GM18870 (cell line): ENCODE measurements at regions not wholly inside any gene's neighbourhood (a gene's known extent, or its start where the extent isn't known, plus 50 kb on each side); places are given as distances from the start of the nearest gene placed in this dataset.

Experiments used
- ATAC-seq: cut with Tn5 transposase; IDR thresholded peaks from one replicate; pipeline ENCODE4 v1.9.1; 2021; ENCODE audit warnings: moderate library complexity; ENCODE audit not compliant: unreplicated experiment

DNA sequence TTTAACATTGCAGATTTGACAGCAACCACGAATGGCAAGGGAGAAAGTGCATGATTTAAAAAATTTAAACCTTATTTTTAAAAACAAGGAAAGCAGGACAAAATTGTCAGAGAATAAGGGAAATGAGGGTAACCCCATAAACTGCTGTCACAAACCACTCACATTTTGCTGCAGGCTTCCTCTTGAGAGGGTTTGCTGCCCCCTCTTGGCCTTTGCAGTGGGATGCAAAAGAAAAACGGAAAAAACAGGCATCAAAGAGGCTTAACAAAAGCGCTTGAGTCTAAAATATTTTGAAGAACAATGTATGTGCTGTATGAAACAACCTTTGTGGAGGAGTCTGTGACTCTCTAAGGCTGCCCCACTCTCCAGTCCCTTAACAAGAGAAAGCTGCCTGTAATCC is 91.6 kb downstream of the TMX3 start:
- no peak for ATAC-seq

DNA sequence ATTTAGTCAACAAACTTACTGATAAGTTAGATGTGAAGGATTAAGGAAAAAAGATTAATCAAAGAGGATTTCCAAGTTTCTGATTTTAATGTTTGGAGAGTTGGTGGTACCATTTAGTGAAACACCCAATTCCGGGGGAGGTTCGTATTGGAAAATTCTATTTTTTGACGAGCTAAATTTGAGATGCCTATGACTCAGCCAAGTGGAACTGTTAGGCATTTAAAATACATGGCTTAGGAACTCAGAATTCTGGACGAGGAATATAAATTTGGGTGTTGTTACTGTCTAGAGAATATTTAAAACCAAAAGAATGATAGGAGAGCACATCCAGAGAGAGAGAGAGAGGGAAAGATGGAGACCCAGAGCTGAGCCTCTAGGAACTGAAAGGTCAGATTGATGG is 103.6 kb downstream of the TMX3 start:
- no peak for ATAC-seq

DNA sequence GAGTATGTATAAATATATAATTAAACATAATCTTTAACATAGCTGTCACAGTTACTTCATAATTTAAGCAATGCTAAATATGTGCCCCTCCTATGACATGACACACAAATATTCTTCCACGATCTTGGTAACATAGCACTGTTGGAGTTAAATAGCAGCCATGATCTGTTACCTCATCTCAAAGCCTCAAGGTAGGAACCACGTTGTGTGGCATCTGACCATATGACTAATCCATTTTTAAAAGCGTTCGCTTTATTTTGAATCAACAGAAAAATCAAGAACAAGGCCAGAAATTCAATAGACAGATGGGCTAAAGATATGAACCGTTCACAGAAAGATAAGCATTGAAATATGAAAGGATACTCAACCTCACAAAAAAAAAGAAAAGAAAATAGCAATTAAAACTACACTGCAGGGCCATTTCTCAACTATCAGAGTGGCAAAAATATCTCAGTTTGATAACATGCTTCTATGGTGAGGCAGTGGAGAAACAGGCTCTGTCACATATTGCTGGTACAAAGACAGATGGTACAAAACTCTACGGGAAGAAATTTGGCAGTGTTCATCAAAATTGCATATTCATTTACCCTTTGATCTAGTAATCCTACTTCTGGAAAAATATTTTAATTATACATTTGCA is 105.9 kb downstream of the TMX3 start:
- no peak for ATAC-seq

DNA sequence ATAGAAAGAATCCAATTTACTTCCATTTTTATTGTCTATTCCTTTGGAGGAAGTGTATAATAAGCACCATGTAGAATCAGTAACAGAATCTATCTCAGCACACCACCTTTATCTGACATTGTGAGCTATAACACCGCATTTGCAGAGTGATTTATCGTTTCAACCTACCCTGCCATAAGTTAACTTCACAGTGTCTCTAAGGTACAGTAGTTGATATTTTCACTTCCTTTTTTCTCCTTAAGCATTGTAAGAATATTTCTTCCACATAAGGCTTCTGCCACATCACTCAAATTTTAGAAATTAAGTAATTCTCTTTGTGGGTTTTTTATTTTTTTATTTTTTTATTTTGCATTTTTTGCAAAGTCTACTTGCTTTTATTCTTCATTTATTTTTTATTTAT is 107.1 kb downstream of the TMX3 start:
- ATAC-seq: no peak

DNA sequence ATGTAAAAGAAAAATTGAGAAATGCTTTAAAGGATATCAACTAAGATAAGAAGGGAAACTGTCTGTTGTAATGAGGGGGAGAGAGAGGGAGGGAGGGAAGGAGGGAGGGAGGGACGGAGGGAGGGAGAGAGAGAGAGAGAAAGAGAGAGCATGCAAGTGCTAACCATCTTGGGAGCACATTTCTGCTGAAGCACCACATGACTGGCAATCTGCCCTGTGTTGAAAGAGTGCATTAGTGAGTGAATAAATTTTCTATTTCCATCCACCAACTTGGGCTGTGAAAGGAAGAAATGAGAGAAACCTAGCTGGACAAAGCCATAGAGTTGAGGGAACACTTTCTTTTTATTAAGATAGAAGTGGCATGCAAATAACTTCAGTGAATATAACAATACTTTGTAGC is 110.7 kb downstream of the TMX3 start:
- ATAC-seq: no peak

DNA sequence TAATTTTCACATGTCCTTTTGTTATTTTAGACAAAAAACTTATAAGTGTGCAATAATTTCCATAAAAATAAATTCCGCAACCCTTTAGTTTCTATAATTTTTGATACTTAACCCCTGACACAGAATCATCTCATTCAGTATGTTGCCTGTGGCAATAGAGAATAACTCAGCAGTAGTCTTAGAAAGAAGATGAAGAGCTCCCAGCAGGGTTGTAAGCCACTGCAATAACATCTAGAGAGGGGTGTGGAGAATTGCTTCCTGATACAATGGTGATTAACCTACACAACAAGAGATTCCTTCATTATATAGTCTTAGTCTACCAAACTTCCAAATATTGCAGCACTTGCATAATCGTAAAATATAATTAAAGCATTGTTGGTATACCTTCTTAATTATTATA is 118.9 kb downstream of the TMX3 start:
- no peak for ATAC-seq

DNA sequence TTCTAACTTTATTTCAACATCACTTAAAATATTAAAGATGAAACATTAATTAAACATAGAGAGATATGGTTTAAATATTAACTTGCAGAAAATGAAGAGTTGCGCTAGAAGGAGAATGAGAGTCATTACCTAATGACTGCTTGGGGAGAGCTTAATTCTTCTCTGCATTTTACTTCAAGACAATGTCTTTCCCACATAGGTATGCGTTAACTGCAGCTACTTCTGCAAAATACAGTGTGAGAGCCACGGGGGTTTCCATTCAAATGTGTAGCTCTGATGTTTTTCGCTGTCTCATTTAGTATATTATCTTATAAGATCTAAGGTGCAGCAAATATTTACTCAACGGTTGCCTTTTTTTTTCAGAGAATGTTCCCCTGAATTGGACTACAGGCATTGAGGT is 126.7 kb downstream of the TMX3 start:
- no peak for ATAC-seq

DNA sequence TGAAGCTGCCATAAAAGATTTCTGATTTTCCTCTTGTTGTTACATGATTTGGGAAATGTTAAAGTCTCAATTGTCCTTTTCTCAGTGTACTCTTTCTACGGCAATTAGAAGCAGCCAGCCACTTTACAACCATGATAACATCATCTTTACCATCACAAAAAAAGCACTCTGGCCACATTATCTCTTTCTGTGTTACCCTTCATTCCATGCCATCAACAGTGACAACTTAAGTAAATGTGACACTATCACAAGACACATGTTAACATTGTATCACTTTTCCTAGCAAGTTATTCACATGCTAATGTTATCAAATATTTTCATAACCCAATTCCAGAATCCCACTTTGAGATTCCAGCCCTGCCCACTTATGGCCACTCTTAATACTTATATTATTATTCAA is 131.2 kb downstream of the TMX3 start:
- ATAC-seq: no peak

DNA sequence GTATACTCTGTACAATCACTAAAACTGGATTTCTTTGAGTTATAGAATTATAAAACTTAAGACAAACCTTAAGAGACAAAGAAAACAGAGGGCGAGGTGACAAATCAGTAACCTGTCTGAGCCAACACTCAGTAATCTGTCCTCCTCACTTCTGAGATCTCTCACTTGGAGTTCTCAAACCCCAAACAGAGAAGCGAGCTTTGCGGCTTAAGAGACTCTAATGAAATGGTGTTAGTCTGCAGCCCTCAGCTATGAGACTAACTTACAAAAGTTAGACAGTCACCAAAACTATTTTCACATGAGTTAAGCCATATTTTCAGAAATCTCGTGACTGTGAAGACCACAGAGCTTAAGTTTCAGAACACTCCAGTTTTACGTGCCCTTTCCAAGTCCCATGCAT is 140.6 kb downstream of the TMX3 start:
- ATAC-seq: no peak

DNA sequence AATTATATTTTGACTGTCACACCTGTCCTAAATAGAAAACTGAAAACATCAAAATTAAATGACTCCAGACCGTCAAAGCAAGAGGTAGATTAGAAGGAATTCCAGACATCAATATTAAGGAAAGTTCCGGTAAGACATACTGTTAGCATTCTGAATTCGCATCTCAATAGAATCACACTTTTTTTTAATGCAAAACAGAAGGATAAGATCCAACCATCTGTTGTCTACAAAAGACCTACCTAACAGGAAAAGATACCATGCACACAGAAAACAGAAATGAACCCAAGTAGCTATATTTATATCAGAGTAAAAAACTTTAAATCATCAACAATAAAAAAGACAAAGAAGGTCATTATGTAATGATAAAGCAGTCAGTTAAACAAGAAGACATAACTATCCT is 145.0 kb downstream of the TMX3 start:
- ATAC-seq: no peak

DNA sequence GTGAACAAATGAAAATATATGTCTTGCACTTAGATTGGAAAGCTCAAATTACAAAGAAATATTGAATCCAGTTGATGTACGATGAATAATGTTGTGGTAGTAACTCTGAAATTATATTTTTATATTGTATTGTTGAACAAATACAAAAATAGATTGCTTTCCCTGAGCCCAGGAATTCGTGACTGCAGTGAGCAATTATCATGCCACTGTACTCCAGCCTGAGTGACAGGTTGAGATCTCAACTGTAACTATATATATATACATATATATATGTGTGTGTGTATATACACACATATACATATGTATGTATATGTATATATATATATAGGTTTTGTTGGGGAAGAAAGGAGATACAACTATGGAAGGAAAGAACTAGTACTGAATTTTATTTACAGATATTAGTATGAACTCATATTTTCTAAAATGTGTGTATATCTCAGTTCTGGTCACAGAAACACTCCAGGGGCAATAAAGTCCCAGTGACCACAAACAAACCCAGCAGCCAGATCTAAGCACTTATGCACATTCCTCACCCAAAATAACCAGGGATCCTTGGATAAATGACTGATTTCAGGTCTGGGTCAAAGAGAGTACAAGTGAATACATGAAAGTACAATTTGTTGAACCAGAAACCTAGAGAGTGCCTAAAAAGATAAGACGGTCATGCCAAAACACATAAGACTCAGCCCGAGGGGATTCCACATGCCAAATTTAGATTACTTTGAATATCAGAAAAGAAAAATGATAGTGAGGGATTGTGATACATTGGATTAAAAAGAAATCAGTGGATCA is 146.3 kb downstream of the TMX3 start:
- ATAC-seq: no peak

DNA sequence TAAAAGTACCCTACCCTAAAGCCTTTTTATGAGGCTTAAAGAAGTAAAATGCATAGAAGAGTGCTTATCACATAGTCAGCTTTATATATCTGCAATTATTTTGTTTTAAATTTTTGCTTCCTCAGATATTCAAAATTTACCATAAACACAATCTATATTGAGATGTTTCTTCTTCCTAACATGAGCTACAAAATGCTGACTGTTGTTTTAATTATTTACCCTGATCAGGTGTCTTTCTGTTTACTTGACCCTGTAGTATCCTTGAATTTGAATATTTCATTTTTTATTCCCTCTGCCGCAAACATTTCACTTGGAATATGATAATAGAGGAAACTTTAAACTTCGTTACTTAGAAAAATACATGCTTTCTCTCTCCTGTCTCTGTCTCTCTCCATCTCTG is 147.9 kb downstream of the TMX3 start:
- ATAC-seq: no peak

DNA sequence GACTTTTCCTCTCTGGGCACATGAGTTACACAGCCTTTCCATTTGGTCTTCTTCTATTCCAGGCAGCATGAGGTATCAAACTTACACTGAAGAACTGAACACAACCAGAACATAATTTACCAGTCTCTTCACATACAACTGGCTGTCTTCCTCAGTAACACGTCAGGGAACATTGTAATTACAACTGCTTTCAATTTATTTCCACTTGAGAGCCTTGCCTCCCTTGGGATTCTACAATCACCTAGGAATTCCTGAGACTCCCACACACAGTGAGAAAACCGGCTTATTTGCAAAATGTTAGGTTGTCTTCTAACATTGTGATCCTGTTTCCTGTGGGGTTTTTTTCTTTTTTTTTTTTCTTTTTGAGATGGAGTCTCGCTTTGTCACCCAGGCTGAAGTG is 149.9 kb downstream of the TMX3 start:
- ATAC-seq: no peak

DNA sequence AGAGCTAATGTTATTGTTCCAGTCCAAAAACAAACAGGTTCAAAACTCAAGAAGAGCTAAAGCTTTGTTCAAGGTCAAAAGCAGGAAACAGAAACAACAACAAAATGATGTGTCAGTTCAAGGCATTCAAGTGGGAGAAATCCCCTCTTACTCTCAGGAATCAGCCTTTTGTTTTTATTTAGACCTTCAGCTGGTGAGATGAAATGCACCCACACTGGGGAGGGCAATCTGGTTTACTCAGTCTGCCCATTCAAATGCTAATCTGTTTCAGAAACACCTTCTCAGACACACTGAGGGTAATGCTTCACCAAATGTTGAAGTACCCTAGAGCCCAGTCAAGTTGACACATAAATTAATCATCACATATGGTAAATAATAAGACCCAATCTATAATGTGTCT is 150.6 kb downstream of the TMX3 start:
- ATAC-seq: no peak

DNA sequence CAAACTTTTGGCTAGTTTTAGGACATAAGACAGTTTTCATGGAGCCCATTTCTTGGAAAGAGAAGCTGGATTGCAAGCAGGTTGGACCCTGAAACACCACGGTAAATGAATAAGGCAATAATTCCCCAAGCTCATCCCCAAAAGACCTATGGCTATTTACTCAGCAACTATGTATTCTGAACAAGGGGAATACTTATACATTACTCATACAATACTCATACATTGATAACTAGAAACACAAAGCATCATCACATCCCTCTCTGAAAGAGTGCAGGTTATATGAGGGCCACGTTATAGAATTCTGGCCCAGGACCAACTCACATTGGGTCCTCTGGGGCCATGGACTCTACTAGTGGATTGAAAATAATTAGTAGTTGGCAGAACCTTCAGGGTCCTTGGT is 154.8 kb downstream of the TMX3 start:
- no peak for ATAC-seq

DNA sequence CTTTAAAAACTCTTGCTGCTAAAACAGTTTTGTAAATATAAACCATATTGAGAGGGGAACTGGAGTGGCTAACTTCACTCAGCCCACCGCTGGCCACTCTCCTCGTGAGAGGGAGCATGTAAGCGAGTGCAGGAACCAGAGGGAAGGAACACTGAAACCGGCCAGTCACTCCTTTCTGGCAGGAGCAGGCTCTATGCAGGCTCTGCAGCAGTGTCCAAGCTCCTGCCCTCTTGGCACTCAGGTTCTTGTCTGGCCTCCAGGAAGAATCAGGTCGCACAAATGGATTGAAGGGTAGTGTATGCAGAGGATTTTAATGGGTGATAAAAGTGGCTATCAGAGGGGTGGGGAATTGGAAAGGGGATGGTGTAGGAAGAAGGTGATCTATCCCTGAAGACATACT is 157.7 kb downstream of the TMX3 start:
- ATAC-seq: no peak

DNA sequence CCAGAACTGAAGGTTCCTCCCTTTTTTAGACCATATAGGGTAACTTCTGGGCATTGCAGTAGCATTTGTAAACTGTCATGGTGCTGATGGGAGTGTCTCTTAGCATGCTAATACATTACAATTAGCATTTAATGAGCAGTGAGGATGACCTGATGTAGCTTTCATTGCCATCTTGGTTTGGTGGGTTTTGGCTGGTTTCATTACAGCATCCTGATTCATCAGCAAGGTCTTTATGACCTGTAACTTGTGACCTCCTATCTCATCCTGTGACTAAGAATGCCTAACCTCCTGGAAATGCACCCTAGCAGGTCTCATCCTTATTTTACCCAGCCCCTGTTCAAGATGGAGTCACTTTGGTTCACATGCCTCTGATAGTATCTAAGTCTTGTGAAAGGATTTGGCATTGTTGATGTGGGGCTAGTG is 159.0 kb downstream of the TMX3 start:
- ATAC-seq: no peak

DNA sequence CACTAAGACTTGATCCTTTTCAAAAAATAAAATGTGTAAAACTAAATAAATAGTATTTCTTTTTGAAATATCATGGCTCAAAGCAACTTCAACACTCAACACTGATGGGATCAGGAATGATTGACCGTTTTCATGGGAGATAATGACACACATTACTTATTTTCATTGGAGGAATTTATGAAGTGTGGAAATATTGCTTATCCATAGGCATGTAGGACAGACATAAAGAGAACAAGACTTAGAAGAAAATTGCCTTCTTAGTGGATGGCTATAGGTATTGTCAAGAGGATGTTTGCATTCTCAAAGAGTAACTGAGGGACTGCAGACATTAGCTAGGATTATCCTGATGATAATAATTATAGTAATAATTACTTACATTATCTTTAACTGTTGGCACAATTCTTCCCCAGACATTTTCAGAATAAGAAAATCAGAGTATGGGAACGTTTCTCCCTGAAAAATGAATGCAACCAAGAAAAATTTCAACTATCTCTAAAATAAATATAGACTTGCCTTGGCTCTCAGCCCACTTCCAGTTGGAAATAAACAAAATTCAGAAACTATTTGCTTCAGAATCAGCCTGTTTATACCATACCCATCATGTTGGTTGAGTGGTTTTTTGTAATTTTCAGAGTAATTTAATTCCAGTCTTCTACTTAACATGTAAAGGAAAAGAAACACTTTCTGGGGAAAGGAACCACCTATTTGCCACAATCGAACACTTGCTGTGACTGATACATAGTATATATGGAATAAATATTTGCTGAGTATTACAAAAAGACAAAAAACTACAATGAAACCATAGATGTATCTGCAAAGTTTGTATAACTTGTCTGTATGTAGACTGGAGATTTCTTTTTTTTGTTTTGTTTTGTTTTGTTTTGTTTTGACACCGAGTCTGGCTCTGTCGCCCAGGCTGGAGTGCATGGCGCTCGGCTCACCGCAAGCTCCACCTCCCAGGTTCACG is 165.7 kb downstream of the TMX3 start:
- ATAC-seq: no peak

DNA sequence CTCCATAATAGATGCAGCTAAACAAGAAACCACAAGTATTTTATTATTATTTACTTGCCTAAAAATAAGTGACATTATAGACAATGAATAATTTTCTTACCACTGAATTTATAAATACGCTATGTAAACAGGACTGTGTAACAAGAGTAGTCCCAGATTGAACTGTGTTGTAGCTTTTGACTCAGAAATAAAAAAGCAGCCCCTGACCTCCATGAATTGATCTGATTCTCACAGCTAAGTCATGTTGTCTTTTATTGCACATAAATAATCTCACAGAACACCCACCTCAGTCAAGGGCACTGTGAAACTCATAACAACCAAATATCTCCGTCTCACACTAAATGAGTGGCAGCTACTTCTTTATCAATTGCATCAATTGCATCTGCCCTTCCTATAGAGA is 171.6 kb downstream of the TMX3 start:
- no peak for ATAC-seq

DNA sequence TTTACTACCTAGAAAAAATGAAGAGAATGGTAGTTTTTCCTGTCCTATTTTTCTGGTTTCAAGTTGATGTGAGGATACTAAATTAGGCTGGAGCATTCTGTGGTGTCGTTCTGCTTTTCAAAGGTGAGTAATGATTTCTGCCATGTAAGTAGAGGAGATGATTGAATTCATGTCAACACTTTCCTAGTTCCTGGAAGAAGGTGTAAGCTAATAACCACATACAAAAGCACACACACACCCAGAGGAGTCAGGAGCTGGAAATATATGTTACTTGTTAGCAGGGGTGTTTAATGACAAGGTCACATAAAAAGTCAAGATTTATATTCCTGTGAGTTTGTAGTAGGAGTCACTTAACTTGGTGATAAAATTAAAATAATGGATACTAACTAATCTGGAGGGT is 172.1 kb downstream of the TMX3 start:
- no peak for ATAC-seq

DNA sequence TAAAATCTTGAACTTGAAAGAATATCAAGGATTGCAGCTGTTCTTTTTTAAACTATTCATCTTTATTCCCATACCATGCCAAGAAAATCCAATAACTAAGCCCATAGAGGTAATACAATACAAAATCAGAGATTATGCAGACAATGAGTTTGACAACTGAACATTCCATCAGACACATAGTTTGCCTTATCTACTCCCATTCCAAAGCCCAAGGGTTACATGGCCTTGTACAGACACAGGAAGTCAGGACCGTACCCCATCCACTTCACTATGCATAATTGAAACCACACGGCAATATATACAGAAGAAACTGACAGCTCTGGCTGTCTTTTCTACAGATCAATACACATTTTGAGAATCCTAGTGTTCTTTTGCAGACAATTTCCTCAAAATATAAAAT is 181.3 kb downstream of the TMX3 start:
- no peak for ATAC-seq
